GM21447 (cell line): ENCODE measurements at regions not wholly inside any gene's neighbourhood (a gene's known extent, or its start where the extent isn't known, plus 50 kb on each side); places are given as distances from the start of the nearest gene placed in this dataset.

Experiments used
- ATAC-seq: cut with Tn5 transposase; IDR thresholded peaks from one replicate; pipeline ENCODE4 v1.9.1; 2021; ENCODE audit not compliant: unreplicated experiment

- no peak for ATAC-seq
Observed at GRCh38 chr18:40608226-40608625, 1346.8 kb upstream of the PIK3C3 start.

GRCh38 chr18:40607542-40608148 lies 1347.4 kb upstream of the PIK3C3 start:
- no peak for ATAC-seq

- ATAC-seq, result no peak
Observed at GRCh38 chr18:40606996-40607395, 1348.0 kb upstream of the PIK3C3 start.

- ATAC-seq, result no peak
Observed at GRCh38 chr18:40583671-40584070, 1371.4 kb upstream of the PIK3C3 start.

- ATAC-seq, result no peak
Observed at GRCh38 chr18:40582105-40582504, 1372.9 kb upstream of the PIK3C3 start.

GRCh38 chr18:40577981-40578365 lies 1377.1 kb upstream of the PIK3C3 start:
- no peak for ATAC-seq

- no peak for ATAC-seq
Observed at GRCh38 chr18:40577239-40577980, 1377.6 kb upstream of the PIK3C3 start.

GRCh38 chr18:40576507-40577115 lies 1378.4 kb upstream of the PIK3C3 start:
- ATAC-seq, result no peak

GRCh38 chr18:40570615-40571014 lies 1384.4 kb upstream of the PIK3C3 start:
- no peak for ATAC-seq

GRCh38 chr18:40569605-40570004 lies 1385.4 kb upstream of the PIK3C3 start:
- ATAC-seq, result no peak

- no peak for ATAC-seq
Observed at GRCh38 chr18:40566510-40566844, 1388.6 kb upstream of the PIK3C3 start.

- ATAC-seq, result no peak
Observed at GRCh38 chr18:40565805-40566509, 1389.1 kb upstream of the PIK3C3 start.

- no peak for ATAC-seq
Observed at GRCh38 chr18:40559556-40559955, 1395.5 kb upstream of the PIK3C3 start.

GRCh38 chr18:40558706-40559392 lies 1396.2 kb upstream of the PIK3C3 start:
- ATAC-seq, result no peak

GRCh38 chr18:40555914-40556313 lies 1399.1 kb upstream of the PIK3C3 start:
- no peak for ATAC-seq

- no peak for ATAC-seq
Observed at GRCh38 chr18:40553029-40553428, 1402.0 kb upstream of the PIK3C3 start.

- ATAC-seq, result no peak
Observed at GRCh38 chr18:40546875-40547274, 1408.2 kb upstream of the PIK3C3 start.

- ATAC-seq, result no peak
Observed at GRCh38 chr18:40534723-40535122, 1420.3 kb upstream of the PIK3C3 start.

GRCh38 chr18:40532046-40532445 lies 1423.0 kb upstream of the PIK3C3 start:
- no peak for ATAC-seq

- no peak for ATAC-seq
Observed at GRCh38 chr18:40531051-40531450, 1424.0 kb upstream of the PIK3C3 start.

- no peak for ATAC-seq
Observed at GRCh38 chr18:40529478-40529877, 1425.6 kb upstream of the PIK3C3 start.
